ENCODE measurements at regions not wholly inside any gene's neighbourhood (a gene's known extent, or its start where the extent isn't known, plus 50 kb on each side); places are given as distances from the start of the nearest gene placed in this dataset.

DNA sequence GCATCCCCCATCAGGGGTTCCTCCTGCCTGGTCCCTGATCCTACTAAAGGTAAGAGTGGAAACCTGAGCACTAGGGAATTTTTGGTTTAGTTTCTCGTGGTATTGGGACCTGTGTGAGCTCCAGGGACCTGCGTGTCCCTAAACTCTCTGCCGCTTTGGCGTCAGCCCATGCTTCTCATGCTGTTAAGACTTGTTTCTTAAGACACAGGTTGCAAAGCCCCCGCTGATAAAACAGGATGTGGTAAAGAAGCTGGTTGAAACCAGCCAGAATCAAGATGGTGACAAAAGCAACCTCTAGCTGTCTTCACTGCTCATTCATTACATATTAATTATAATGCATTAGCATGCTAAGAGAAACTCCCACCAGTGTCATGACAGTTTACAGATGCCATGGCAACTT lies 64.6 kb downstream of the LYZL4 start:
- TF ChIP-seq, protein P1, sequence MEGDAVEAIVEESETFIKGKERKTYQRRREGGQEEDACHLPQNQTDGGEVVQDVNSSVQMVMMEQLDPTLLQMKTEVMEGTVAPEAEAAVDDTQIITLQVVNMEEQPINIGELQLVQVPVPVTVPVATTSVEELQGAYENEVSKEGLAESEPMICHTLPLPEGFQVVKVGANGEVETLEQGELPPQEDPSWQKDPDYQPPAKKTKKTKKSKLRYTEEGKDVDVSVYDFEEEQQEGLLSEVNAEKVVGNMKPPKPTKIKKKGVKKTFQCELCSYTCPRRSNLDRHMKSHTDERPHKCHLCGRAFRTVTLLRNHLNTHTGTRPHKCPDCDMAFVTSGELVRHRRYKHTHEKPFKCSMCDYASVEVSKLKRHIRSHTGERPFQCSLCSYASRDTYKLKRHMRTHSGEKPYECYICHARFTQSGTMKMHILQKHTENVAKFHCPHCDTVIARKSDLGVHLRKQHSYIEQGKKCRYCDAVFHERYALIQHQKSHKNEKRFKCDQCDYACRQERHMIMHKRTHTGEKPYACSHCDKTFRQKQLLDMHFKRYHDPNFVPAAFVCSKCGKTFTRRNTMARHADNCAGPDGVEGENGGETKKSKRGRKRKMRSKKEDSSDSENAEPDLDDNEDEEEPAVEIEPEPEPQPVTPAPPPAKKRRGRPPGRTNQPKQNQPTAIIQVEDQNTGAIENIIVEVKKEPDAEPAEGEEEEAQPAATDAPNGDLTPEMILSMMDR (IDR thresholded peaks at IDR 0.05; ENCODE audit: borderline replicate concordance) = no peak
- Histone ChIP-seq H3K4me1 (no peaks in the 10 kb centered on the region), H3K27me3 (ENCODE audit: low read depth) (peaks cover 38% of the 10 kb centered on the region), H3K4me3 (no peak overlapping the region), H3K36me3 (no peaks in the 10 kb centered on the region), H3K27ac (replicated peaks) (no peak overlapping the region), H3K9me3 (replicated peaks) (no peaks in the 10 kb centered on the region)
- intact Hi-C loops (cut with micrococcal nuclease) = no loop called here
- no peak for DNase-seq

DNA sequence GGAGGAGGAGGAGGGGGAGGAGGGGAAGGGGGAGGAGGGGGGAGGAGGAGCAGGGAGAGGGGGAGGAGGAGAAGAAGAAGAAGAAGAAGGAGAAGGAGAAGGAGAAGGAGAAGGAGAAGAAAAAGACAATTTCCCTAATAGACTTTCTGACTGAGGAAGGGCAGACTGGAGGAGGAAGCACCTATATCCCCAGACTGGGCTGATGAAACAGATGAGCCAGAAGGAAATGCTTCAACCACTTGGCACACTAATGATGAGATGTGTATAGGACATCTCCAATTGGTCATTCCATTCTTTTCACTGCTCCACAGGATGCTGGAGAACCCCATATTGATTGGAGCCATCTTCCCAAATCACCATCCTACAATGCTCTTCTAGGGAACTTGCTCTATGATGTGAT lies 69.9 kb downstream of the LYZL4 start:
- peaks cover 48% of the 10 kb centered on the region for H3K27me3 ChIP-seq (ENCODE audit: low read depth)
- H3K27ac ChIP-seq (replicated peaks) = no peak overlapping the region
- H3K9me3 ChIP-seq (replicated peaks) = no peaks in the 10 kb centered on the region
- H3K4me1 ChIP-seq = no peaks in the 10 kb centered on the region
- intact Hi-C loops (cut with micrococcal nuclease) = no loop called here
- no peak for DNase-seq
- TF ChIP-seq, protein P1 (IDR thresholded peaks at IDR 0.05; ENCODE audit: borderline replicate concordance) = no peak
- H3K4me3 ChIP-seq = no peak overlapping the region
- no peaks in the 10 kb centered on the region for H3K36me3 ChIP-seq

DNA sequence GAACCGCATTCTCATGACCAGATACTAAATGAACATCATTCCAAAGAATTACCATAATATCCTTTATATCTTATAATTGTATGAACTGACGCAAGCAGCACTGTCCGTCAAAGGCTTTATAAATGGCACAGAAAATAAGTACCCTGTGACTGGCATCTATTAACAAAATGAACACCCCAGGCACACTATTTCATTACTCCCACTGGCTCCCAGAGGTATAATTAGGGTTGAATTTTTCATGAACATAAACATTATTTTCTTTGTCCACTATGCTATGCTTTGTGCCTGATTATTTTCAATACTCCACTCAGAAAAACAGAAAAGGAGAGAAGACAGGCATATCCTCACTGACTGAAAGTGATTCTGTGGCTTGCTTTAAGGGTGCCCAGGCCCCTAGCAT lies 71.1 kb downstream of the LYZL4 start:
- H3K4me3 ChIP-seq = no peak overlapping the region
- DNase-seq = no peak
- no peaks in the 10 kb centered on the region for H3K4me1 ChIP-seq
- no peaks in the 10 kb centered on the region for H3K36me3 ChIP-seq
- TF ChIP-seq, protein P1 (IDR thresholded peaks at IDR 0.05; ENCODE audit: borderline replicate concordance) = no peak
- intact Hi-C loops (cut with micrococcal nuclease) = no loop called here
- H3K27ac ChIP-seq (replicated peaks) = no peak overlapping the region
- H3K27me3 ChIP-seq (ENCODE audit: low read depth) = peaks cover 48% of the 10 kb centered on the region
- no peaks in the 10 kb centered on the region for H3K9me3 ChIP-seq (replicated peaks)

DNA sequence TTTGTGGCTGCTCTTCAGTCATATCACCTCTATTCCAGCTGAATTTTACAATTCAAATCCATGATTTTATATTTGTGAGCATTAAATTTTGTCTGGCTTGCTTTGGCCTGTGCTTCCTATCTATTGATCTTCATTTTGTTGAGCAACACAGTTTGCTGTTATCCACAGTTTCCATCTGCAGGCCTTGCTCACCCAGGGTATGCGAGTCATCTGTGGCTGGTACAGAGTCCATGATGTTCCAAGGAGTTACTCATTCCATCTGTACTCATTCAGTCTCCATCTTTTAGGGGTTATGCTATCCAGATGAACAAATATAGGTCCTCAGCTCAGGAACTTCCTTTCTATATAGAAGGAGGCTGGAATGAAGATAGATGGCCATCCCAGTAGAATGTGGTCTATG lies 70.1 kb upstream of the CCK start:
- H3K27ac ChIP-seq (replicated peaks) = no peak overlapping the region
- intact Hi-C loops (cut with micrococcal nuclease) = no loop called here
- no peak overlapping the region for H3K4me3 ChIP-seq
- no peaks in the 10 kb centered on the region for H3K4me1 ChIP-seq
- H3K9me3 ChIP-seq (replicated peaks) = no peaks in the 10 kb centered on the region
- H3K27me3 ChIP-seq (ENCODE audit: low read depth) = peaks cover 36% of the 10 kb centered on the region
- TF ChIP-seq, protein P1 (IDR thresholded peaks at IDR 0.05; ENCODE audit: borderline replicate concordance) = no peak
- H3K36me3 ChIP-seq = no peaks in the 10 kb centered on the region
- DNase-seq = no peak

DNA sequence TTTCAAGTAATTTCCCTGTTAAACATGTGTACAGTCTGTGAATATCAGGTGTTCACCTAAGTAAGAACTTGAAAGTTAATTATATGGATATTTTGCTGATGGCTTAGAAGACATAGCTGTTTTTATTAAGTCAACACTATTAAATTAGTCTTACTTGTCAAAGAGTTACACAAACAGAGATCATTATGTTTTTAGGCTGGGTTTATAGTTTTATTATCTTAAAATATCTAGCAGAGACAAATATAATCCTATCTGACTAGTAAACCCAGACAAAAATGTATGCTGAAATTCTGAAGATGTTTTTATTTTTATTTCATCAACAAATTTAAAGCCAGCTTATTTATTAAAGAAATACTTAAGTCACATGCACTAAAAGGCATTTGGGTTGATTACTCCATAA lies 51.2 kb upstream of the CCK start:
- H3K36me3 ChIP-seq = no peaks in the 10 kb centered on the region

More for the DNA sequence above, 51.2 kb upstream of the CCK start:
- TF ChIP-seq, protein P1 (IDR thresholded peaks at IDR 0.05; ENCODE audit: borderline replicate concordance) = no peak
- no peaks in the 10 kb centered on the region for H3K4me1 ChIP-seq
- peaks cover 52% of the 10 kb centered on the region for H3K9me3 ChIP-seq (replicated peaks)
- DNase-seq = no peak
- no peak overlapping the region for H3K4me3 ChIP-seq
- peaks cover 6% of the 10 kb centered on the region for H3K27me3 ChIP-seq (ENCODE audit: low read depth)
- no peak overlapping the region for H3K27ac ChIP-seq (replicated peaks)
- intact Hi-C loops (cut with micrococcal nuclease) = no loop called here

Measured in left ventricle myocardium inferior (tissue), 1 donor.